Esophagus muscularis mucosa (tissue), 4 donors: ENCODE measurements at regions not wholly inside any gene's neighbourhood (a gene's known extent, or its start where the extent isn't known, plus 50 kb on each side); places are given as distances from the start of the nearest gene placed in this dataset.

Experiments used
- DNase-seq: peaks from one replicate; pipeline ENCODE4 v3.0.0-alpha.2; 2017; ENCODE audit errors: extremely low spot score
- H3K27ac ChIP-seq, 4 donors: fragments of 200-600 bp; sonication (generic); replicated peaks in 1 of 4; 1 replicate in 3 of 4; 2 replicates in 1 of 4; pipeline ENCODE4 v1.5.1; 2016 to 2019; ENCODE audit warnings: mild to moderate bottlenecking in 1 of 4
- H3K27me3 ChIP-seq, 4 donors: fragments of 200-600 bp; sonication (generic); one replicate each; pipeline versions ENCODE4 v1.5.1 to v1.6.0; 2016 to 2019
- H3K36me3 ChIP-seq, 4 donors: fragments of 200-600 bp; sonication (generic); one replicate each; pipeline ENCODE4 v1.5.1; 2016 to 2019
- H3K4me1 ChIP-seq, 4 donors: fragments of 200-600 bp; sonication (generic); one replicate each; pipeline ENCODE4 v1.5.1; 2016 to 2019
- H3K4me3 ChIP-seq, 4 donors: fragments of 200-600 bp; sonication (generic); 1 replicate in 2 of 4; 2 replicates in 2 of 4; pipeline ENCODE4 v1.5.1; 2016 to 2019; ENCODE audit warnings: mild to moderate bottlenecking in 4 of 4, moderate library complexity in 1 of 4
- H3K9me3 ChIP-seq, 4 donors: fragments of 200-600 bp; sonication (generic); 1 replicate in 3 of 4; 2 replicates in 1 of 4; pipeline ENCODE4 v1.5.1; 2016 to 2019
- EP300 ChIP-seq: sonication (generic); formaldehyde crosslinking; IDR thresholded peaks from one replicate; pipeline ENCODE4 v1.6.1; 2017; ENCODE audit warnings: antibody characterized with exemption
- POLR2A ChIP-seq: fragments of 450-650 bp; IDR thresholded peaks from one replicate; pipeline ENCODE4 v1.6.1; 2017; ENCODE audit warnings: antibody characterized with exemption, moderate library complexity, mild to moderate bottlenecking, low read depth
- POLR2AphosphoS5 ChIP-seq, 2 donors: sonication (generic); formaldehyde crosslinking; IDR thresholded peaks; one replicate each; pipeline ENCODE4 v1.6.1; 2017; ENCODE audit warnings: antibody characterized with exemption in 2 of 2
- WGBS: methylation state at CpG from one replicate; pipeline ENCODE4 v1.1.5; 2018; 5-methylcytosine and 5-hydroxymethylcytosine counted together
- intact Hi-C: fragments of 100-400 bp; cut with DNase I; formaldehyde crosslinking; loops from one replicate; pipeline ENCODE4 v1.15.1; 2023
- TF ChIP-seq, protein P1 (sequence below), 3 experiments: fragments of 200-600 bp in 2 of 3; fragments of 450-650 bp in 1 of 3; sonication (generic) in 2 of 3; IDR thresholded peaks; one replicate each; pipeline ENCODE4 v1.5.1; 2017 to 2019; ENCODE audit warnings: antibody characterized with exemption in 3 of 3, mild to moderate bottlenecking in 2 of 3, moderate library complexity in 1 of 3

DNA sequence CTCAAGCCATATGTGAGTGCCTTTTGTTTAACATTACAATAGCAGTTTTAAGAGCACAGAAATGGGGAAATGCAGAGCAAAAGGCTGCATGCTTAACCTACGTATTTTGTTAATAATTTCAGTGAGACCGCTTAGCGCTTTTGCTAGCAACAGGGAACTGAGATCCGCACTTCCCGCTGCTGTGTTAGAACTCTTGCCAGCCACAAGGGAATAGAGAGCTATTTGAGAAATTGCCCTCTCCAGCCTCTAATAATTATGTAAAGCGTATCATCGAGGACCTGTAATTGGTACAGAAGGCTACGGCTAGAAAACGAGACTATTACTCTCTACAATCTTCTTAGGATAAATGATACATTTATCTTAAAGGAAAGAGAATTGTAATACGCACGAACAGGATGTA is 205.2 kb upstream of the GRIP1 start:
- no peak for DNase-seq
- no peaks in the 10 kb centered on the region for H3K27me3 ChIP-seq
- H3K9me3 ChIP-seq = no peaks in the 10 kb centered on the region
- H3K27ac ChIP-seq = no peak overlapping the region
- no peaks in the 10 kb centered on the region for H3K36me3 ChIP-seq
- 78% methylated on average over 11 of the region's 11 CpGs for WGBS
- H3K4me3 ChIP-seq = no peak overlapping the region
- intact Hi-C loops = no loop called here
- peaks cover 0 to 21% (median 16%) of the 10 kb centered on the region in 4 donors for H3K4me1 ChIP-seq
- TF ChIP-seq POLR2AphosphoS5 (IDR thresholded peaks at IDR 0.05) (no peak), EP300 (no peak), POLR2A (no peak)
- TF ChIP-seq, protein P1, sequence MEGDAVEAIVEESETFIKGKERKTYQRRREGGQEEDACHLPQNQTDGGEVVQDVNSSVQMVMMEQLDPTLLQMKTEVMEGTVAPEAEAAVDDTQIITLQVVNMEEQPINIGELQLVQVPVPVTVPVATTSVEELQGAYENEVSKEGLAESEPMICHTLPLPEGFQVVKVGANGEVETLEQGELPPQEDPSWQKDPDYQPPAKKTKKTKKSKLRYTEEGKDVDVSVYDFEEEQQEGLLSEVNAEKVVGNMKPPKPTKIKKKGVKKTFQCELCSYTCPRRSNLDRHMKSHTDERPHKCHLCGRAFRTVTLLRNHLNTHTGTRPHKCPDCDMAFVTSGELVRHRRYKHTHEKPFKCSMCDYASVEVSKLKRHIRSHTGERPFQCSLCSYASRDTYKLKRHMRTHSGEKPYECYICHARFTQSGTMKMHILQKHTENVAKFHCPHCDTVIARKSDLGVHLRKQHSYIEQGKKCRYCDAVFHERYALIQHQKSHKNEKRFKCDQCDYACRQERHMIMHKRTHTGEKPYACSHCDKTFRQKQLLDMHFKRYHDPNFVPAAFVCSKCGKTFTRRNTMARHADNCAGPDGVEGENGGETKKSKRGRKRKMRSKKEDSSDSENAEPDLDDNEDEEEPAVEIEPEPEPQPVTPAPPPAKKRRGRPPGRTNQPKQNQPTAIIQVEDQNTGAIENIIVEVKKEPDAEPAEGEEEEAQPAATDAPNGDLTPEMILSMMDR (IDR thresholded peaks at IDR 0.05) = no peak

DNA sequence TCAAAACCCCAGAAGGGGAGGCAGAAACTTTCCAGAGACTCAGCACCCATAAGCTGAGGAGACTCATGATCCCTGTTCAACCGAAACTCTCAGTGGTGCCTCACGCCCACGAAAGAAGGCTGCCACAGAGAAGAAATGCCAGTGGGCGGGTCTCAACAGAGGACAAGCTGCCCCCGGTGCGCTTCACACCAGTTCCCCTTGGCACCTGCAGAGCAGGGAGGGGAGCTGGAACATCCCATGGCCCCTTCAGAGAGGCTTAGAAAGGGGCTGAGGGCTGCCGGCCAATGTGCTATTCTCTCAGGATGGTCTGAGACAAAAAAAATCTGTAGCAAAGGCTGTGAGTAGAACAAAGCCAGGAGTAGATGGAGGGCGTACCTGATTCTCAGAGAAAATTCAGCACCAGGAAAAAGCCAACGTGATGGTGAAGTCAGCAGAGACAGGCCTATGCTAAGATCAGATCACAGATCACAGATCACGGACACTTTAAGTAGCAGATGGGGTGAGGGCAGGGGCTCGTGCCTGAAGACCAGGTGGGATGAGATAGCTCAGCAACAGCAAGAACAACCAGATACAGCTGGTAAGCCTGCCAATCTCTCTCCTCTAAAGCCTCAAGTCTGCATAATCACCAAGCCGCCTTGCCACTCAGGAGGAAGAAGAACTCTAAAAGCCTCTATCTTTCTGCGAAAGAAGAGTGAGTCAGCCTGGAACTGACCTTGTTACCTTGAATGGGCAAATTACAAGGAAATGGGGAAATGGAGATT is 206.4 kb upstream of the GRIP1 start:
- no peak for DNase-seq
- Histone ChIP-seq H3K4me1 (peaks cover 0 to 10% (median 6%) of the 10 kb centered on the region in 4 donors), H3K9me3 (no peaks in the 10 kb centered on the region), H3K36me3 (no peaks in the 10 kb centered on the region), H3K27ac (no peak overlapping the region), H3K27me3 (no peaks in the 10 kb centered on the region), H3K4me3 (no peak overlapping the region)
- intact Hi-C loops = no loop called here
- TF ChIP-seq EP300 (no peak), POLR2A (no peak), POLR2AphosphoS5 (IDR thresholded peaks at IDR 0.05) (no peak)
- TF ChIP-seq, protein P1 (IDR thresholded peaks at IDR 0.05) = no peak
- 87% methylated on average over 13 of the region's 13 CpGs for WGBS

DNA sequence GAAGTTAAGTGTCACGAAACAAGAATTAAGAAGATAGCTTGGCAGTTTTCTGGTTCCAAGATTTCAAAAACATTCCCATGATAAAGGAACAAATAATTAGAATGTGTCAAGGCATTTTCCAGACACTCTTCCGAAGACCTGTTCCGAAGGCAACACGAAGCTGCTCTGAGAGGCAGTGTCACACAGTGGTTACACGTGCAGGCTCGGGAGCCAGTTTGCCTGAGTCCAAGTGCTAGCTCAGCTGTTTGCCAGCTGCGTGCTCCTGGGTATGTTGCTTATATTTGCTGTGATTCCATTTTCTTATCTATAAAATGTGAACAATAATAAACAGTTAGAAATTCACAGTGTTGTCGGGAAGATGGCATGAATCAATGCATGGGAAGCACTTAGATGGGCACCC is 217.9 kb upstream of the GRIP1 start:
- no peak overlapping the region for H3K4me3 ChIP-seq
- no peaks in the 10 kb centered on the region for H3K27me3 ChIP-seq
- H3K9me3 ChIP-seq = no peaks in the 10 kb centered on the region
- TF ChIP-seq POLR2AphosphoS5 (IDR thresholded peaks at IDR 0.05) (peak in 1 of 2 donors; percentile 54), POLR2A (no peak)
- intact Hi-C loops = loop anchor here (5.0 kb wide), 1 partner anchor 171 kb away; no protein-coding TSS in a partner anchor
- no peak for DNase-seq
- 46% methylated on average over 8 of the region's 8 CpGs for WGBS
- H3K36me3 ChIP-seq = no peaks in the 10 kb centered on the region
- H3K27ac ChIP-seq = peak overlapping the region; percentile 41 to 72 (median 56)
- H3K4me1 ChIP-seq = peaks cover 0 to 47% (median 43%) of the 10 kb centered on the region in 4 donors

DNA sequence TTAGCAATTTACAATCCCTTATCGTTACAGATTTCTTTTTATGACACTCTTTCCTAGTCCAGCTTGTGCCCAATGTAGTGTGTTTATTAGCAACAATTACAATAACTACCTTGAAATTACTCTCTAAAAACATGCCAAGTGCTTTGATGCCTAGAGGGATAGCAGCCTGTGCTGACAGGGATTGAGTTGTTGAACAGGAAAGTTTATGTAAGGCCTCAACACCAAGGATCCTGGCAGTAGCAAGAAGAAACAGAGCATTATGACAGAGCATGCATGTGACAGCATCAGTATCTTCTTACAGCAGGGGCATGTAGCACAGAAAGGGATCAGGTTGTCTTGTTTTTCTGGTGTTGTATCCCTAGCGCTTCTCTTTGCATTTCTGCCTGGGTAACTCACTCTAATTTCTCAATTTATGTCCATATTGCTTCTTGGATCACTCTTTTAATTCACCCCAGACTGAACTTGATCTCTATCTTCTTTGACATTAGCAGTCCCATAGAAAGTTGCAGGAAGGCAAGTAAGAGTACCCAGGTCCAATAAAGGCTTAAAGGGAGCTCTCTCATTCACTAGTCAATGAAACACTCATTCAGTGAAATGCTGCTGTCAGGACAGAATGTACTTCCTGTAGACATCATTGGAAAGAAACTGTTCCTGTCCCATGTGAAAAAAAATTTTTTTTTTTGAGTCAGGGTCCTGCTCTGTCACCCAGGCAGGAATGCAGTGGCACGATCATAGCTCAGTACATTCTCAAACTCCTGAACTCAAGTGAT is 220.0 kb upstream of the GRIP1 start:
- WGBS = 71% methylated on average over 3 of the region's 3 CpGs
- no peak for DNase-seq
- H3K9me3 ChIP-seq = no peaks in the 10 kb centered on the region
- H3K27me3 ChIP-seq = no peaks in the 10 kb centered on the region
- H3K27ac ChIP-seq = peak overlapping the region; percentile 5 to 72 (median 53)
- H3K4me3 ChIP-seq = no peak overlapping the region
- peaks cover 0 to 47% (median 43%) of the 10 kb centered on the region in 4 donors for H3K4me1 ChIP-seq
- intact Hi-C loops = loop anchor here (5.0 kb wide), 1 partner anchor 168 kb away; no protein-coding TSS in a partner anchor
- TF ChIP-seq POLR2A (no peak), POLR2AphosphoS5 (IDR thresholded peaks at IDR 0.05) (peak in 1 of 2 donors; percentile 36), EP300 (no peak)
- TF ChIP-seq, protein P1 (IDR thresholded peaks at IDR 0.05) = no peak
- no peaks in the 10 kb centered on the region for H3K36me3 ChIP-seq

DNA sequence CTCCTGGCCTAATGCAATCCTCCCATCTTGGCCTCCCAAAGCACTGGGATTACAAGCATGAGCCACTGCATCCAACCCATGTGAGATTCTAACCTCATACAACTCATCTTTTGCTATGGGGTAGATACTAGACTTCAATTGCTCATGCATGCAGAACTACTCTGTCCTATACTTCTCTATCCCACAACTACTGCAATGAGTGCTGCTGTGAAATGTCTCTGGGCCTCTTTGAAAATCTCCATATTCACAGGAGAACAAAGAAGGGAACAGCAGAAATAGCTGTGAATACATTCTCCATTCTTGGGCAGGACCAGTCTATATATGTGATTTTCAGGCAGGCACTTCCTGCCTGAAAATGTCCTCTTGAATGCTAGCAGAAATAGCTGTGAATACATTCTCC is 220.7 kb upstream of the GRIP1 start:
- peak overlapping the region in 2 of 4 donors; percentile 66 to 72 for H3K27ac ChIP-seq
- peaks cover 0 to 47% (median 43%) of the 10 kb centered on the region in 4 donors for H3K4me1 ChIP-seq

More for the DNA sequence above, 220.7 kb upstream of the GRIP1 start:
- intact Hi-C loops = loop anchor here (5.0 kb wide), 1 partner anchor 168 kb away; no protein-coding TSS in a partner anchor
- H3K36me3 ChIP-seq = no peaks in the 10 kb centered on the region
- H3K4me3 ChIP-seq = no peak overlapping the region
- DNase-seq = no peak
- TF ChIP-seq POLR2AphosphoS5 (IDR thresholded peaks at IDR 0.05) (no peak), EP300 (no peak), POLR2A (no peak)
- TF ChIP-seq, protein P1 (IDR thresholded peaks at IDR 0.05) = no peak
- H3K9me3 ChIP-seq = no peaks in the 10 kb centered on the region
- no peaks in the 10 kb centered on the region for H3K27me3 ChIP-seq
